Esophagus squamous epithelium (tissue), 5 donors: ENCODE measurements at regions not wholly inside any gene's neighbourhood (a gene's known extent, or its start where the extent isn't known, plus 50 kb on each side); places are given as distances from the start of the nearest gene placed in this dataset.
A peak's percentile ranks its signal among the peaks of the same experiment; 100 is the strongest.

Source experiments
- DNase-seq: peaks from one replicate; lab custom pipeline; 2025; lab: John Stamatoyannopoulos, UW
- H3K27ac ChIP-seq, 4 donors: fragments of 200-600 bp; sonication (generic); one replicate each; pipeline ENCODE4 v1.5.1; 2016 to 2019; ENCODE audit warnings: mild to moderate bottlenecking in 1 of 4
- H3K27me3 ChIP-seq, 4 donors: fragments of 200-600 bp; sonication (generic); 1 replicate in 3 of 4; 2 replicates in 1 of 4; pipeline versions ENCODE4 v1.5.1 to v1.6.0; 2017 to 2021; ENCODE audit warnings: antibody characterized with exemption in 1 of 4
- H3K36me3 ChIP-seq, 3 donors: fragments of 200-600 bp; sonication (generic); one replicate each; pipeline ENCODE4 v1.5.1; 2016 to 2019
- H3K4me1 ChIP-seq, 3 donors: fragments of 200-600 bp; sonication (generic); one replicate each; pipeline ENCODE4 v1.5.1; 2017 to 2019
- H3K4me3 ChIP-seq, 4 donors: fragments of 200-600 bp; sonication (generic); 1 replicate in 3 of 4; 2 replicates in 1 of 4; pipeline ENCODE4 v1.5.1; 2016 to 2019; ENCODE audit warnings: mild to moderate bottlenecking in 2 of 4, moderate library complexity in 1 of 4
- H3K9me3 ChIP-seq, 3 donors: fragments of 200-600 bp; sonication (generic); one replicate each; pipeline ENCODE4 v1.5.1; 2016 to 2019
- POLR2A ChIP-seq, 4 donors: fragments of 450-650 bp; IDR thresholded peaks; one replicate each; pipeline ENCODE4 v1.6.1; 2017; ENCODE audit warnings: antibody characterized with exemption in 4 of 4, mild to moderate bottlenecking in 4 of 4, moderate library complexity in 3 of 4
- WGBS, 2 donors: methylation state at CpG; one replicate each; pipeline ENCODE4 v1.1.5; 2018; 5-methylcytosine and 5-hydroxymethylcytosine counted together
- intact Hi-C: fragments of 100-400 bp; cut with DNase I; formaldehyde crosslinking; loops from one replicate; pipeline ENCODE4 v1.15.0; 2022
- TF ChIP-seq, protein P1 (sequence below), 6 experiments: fragments of 450-650 bp in 4 of 6; fragments of 200-600 bp in 2 of 6; sonication (generic) in 2 of 6; IDR thresholded peaks; one replicate each; pipeline ENCODE4 v1.5.1; 2016 to 2019; ENCODE audit warnings: antibody characterized with exemption in 6 of 6, mild to moderate bottlenecking in 4 of 6, moderate library complexity in 4 of 6
- donor health status: DM: yes; HTN: yes; CAD: no.

DNA sequence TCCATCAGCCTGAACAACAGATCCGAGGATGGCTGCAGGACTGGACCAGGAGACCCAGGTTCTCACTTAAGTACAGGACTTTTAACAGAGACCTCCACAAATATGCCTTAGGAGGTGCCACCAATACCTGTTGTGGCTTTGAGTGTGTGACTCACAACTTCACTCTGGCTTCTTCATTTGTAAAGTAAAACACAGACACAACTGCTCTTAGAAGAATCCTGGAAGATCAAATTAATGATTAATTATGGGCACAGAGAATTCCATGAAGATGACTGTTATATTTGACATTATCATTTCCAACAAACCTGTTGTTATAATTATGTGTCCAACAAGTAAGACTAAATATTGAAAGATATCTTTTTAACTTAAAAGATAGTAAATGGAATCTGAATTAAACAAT lies 481.4 kb upstream of the KLHL29 start:
- no peak for TF ChIP-seq POLR2A (IDR thresholded peaks at IDR 0.05)
- TF ChIP-seq, protein P1, sequence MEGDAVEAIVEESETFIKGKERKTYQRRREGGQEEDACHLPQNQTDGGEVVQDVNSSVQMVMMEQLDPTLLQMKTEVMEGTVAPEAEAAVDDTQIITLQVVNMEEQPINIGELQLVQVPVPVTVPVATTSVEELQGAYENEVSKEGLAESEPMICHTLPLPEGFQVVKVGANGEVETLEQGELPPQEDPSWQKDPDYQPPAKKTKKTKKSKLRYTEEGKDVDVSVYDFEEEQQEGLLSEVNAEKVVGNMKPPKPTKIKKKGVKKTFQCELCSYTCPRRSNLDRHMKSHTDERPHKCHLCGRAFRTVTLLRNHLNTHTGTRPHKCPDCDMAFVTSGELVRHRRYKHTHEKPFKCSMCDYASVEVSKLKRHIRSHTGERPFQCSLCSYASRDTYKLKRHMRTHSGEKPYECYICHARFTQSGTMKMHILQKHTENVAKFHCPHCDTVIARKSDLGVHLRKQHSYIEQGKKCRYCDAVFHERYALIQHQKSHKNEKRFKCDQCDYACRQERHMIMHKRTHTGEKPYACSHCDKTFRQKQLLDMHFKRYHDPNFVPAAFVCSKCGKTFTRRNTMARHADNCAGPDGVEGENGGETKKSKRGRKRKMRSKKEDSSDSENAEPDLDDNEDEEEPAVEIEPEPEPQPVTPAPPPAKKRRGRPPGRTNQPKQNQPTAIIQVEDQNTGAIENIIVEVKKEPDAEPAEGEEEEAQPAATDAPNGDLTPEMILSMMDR (IDR thresholded peaks at IDR 0.05) = no peak
- no peaks in the 10 kb centered on the region for H3K36me3 ChIP-seq
- intact Hi-C loops = no loop called here
- no peaks in the 10 kb centered on the region for H3K9me3 ChIP-seq
- no peak overlapping the region for H3K27ac ChIP-seq
- H3K27me3 ChIP-seq = no peaks in the 10 kb centered on the region
- no peak overlapping the region for H3K4me3 ChIP-seq
- no peak for DNase-seq
- 56 to 63% methylated on average over 1 of the region's 1 CpG for WGBS, 2 donors
- no peaks in the 10 kb centered on the region for H3K4me1 ChIP-seq

DNA sequence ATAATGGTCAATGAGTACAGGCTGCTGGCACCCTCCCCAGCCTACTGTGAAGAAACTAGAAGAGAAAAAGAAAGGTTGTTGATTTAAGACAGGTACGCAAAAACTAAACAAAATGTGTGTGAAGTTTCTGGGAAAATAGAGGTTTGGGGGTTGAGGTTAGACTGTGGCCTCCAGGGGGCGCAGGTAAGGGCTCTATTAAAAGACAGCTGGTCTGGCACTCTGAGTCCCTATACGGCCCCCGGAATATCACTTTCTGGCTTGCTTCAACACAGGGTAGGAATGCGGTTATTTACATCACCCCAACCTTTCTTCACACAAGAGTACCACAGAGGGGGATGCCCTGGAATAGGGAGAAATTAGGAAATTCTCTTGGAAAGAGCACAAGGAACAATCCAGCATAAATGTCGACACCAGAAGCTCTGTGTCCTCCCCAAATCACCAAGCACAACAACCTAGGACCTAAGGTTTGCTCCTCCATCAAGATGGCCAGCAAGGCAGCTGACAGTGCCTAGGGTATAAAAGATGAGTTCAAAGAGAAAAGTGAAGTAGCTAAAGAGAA lies 480.8 kb upstream of the KLHL29 start:
- no peak overlapping the region for H3K27ac ChIP-seq
- WGBS, 2 donors = 37 to 59% methylated on average over 6 of the region's 6 CpGs
- no peaks in the 10 kb centered on the region for H3K9me3 ChIP-seq
- no peak overlapping the region for H3K4me3 ChIP-seq
- intact Hi-C loops = no loop called here
- H3K27me3 ChIP-seq = no peaks in the 10 kb centered on the region
- TF ChIP-seq, protein P1 (IDR thresholded peaks at IDR 0.05) = peak in 5 of 6 experiments; percentile 13 to 36 (median 15)
- no peak for TF ChIP-seq POLR2A (IDR thresholded peaks at IDR 0.05)
- H3K4me1 ChIP-seq = no peaks in the 10 kb centered on the region
- H3K36me3 ChIP-seq = no peaks in the 10 kb centered on the region
- DNase-seq = no peak

DNA sequence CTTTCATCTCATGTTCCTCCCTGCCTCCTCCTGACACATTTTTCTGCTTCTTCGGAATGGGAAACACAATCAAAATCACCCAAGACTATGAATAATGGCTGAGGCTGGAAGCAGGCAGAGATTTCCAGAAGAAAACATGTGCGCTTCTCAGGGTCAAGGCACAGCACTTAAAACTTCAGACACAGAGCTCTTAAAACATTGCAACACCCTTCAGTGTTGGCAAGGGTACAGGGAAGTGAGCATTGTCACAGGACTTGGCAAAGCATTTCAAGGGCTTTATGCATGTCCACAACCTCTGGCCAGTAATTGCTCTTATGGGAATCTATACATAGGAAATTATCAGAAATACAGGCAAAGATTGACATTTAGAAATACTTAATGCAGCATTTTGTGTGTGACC lies 477.6 kb upstream of the KLHL29 start:
- Histone ChIP-seq H3K36me3 (no peaks in the 10 kb centered on the region), H3K9me3 (no peaks in the 10 kb centered on the region), H3K4me1 (no peaks in the 10 kb centered on the region), H3K27ac (no peak overlapping the region), H3K27me3 (no peaks in the 10 kb centered on the region), H3K4me3 (no peak overlapping the region)
- TF ChIP-seq POLR2A (IDR thresholded peaks at IDR 0.05) = no peak
- TF ChIP-seq, protein P1 (IDR thresholded peaks at IDR 0.05) = no peak
- no peak for DNase-seq
- intact Hi-C loops = no loop called here
- 57 to 60% methylated on average over 1 to 2 of the region's 2 CpGs for WGBS, 2 donors

DNA sequence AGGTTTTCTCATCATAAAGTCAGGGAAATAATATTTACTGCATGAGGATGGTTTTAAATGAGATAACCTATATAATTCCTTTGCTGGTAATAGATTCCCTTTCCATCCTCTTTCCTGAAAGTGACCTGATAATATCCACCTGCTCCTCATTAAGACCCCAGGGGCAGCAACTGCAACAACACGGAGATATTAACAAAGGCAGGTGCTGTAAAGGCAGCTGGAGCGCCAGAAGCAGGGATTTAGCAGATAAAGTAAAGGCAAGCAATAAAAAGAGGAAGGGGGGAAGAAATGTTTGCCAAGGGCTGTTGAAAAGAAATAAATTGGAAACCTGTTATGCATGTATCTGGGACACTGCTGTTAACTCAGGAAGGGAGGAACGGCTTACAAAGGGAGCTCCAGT lies 472.6 kb upstream of the KLHL29 start:
- DNase-seq = no peak
- WGBS, 2 donors = 47 to 54% methylated on average over 3 of the region's 3 CpGs
- Histone ChIP-seq H3K4me1 (no peaks in the 10 kb centered on the region), H3K27me3 (no peaks in the 10 kb centered on the region), H3K9me3 (no peaks in the 10 kb centered on the region), H3K27ac (no peak overlapping the region), H3K36me3 (no peaks in the 10 kb centered on the region), H3K4me3 (no peak overlapping the region)
- TF ChIP-seq, protein P1 (IDR thresholded peaks at IDR 0.05) = no peak
- TF ChIP-seq POLR2A (IDR thresholded peaks at IDR 0.05) = no peak
- intact Hi-C loops = no loop called here

DNA sequence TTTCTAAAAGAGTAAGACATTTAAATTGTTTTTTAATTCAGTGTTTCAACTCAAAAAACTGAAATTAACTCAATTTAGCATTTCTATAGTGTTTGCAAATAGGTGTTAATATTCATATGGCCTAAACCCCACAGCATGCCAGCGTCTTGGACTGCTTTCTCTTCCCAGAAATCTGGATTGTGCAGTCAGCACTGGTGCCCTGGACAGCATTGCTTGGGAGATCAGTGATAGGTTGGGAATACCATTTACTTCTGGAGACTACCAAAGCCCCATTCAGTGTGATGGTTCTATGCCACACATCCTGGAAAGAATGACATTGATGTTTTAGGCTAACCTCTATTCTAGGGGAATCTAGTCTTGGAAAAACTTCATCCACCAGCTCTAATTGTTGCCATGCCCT lies 455.0 kb upstream of the KLHL29 start:
- 33 to 36% methylated on average over 1 of the region's 1 CpG for WGBS, 2 donors
- H3K4me1 ChIP-seq = no peaks in the 10 kb centered on the region
- no peaks in the 10 kb centered on the region for H3K36me3 ChIP-seq
- no peaks in the 10 kb centered on the region for H3K27me3 ChIP-seq
- TF ChIP-seq, protein P1 (IDR thresholded peaks at IDR 0.05) = no peak
- no peak for TF ChIP-seq POLR2A (IDR thresholded peaks at IDR 0.05)
- H3K4me3 ChIP-seq = no peak overlapping the region
- no peaks in the 10 kb centered on the region for H3K9me3 ChIP-seq
- no peak overlapping the region for H3K27ac ChIP-seq
- DNase-seq = no peak
- intact Hi-C loops = no loop called here
